HG02623 (cell line): ENCODE measurements at regions not wholly inside any gene's neighbourhood (a gene's known extent, or its start where the extent isn't known, plus 50 kb on each side); places are given as distances from the start of the nearest gene placed in this dataset.

Experiments
- ATAC-seq: cut with Tn5 transposase; IDR thresholded peaks from one replicate; pipeline ENCODE4 v1.9.1; 2021; ENCODE audit warnings: moderate library complexity; ENCODE audit not compliant: unreplicated experiment

- ATAC-seq: no peak
These were observed 989.5 kb upstream of the RBFOX1 start for GRCh38 chr16:6343157-6343556.

DNA sequence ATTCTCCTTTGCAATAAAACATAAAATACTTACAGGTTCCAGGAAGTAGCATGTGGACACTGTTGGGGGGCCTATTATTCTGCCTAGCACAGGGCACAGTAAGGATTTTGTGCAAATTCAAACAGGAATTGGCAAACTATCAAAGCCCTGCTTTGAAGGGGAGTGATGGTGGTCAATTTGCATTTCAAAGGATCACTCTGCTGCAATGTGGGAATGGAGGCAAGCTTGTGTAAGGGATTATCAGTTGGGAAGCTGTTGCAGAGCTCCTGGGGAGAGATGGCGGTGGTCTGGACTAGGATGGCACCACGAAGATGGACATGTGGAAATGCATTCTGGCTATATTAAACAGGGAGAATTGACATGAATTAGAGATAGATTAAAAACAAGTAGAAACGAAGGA is 990.7 kb upstream of the RBFOX1 start:
- ATAC-seq: no peak

DNA sequence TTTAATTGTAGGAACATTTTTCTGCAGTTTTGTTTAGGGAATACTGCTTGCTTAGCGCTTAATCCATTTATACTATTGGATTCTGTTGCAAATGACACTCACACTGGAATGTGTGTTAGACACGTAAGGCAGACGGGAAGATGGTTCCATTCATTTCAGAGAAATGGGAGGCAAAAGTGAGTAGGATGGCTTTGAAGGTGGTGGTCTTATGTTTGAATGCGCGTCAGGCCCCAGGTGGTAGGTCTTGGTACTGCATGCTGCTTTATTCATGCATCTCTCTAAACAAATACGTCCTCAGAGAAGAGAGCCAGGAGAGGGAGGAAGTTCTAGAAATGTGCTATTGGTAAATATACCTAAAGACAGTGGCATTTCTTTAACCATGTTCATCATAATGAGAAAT is 997.6 kb upstream of the RBFOX1 start:
- ATAC-seq: no peak

- no peak for ATAC-seq
These were observed 1000.9 kb upstream of the RBFOX1 start for GRCh38 chr16:6331770-6332169.

- no peak for ATAC-seq
These were observed 1014.7 kb upstream of the RBFOX1 start for GRCh38 chr16:6317934-6318333.

DNA sequence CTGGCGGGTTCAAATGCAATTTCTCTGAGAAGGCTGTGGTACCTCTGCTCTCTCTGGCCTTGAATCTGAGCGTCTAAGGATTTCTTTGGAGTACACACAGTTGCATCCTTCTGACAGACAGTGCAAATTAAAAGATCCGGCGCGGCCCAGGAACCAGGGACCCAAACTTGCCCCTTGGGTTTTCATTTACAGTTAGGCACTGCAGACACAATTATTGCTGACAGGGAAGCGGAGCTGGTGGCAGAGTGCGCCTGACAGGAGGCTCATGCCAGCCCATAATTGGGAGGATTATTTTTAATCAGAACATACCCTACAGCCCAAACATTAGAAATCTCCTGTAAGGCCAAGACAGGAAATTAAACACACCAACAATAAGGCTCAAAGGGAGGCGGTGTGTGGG is 1023.4 kb upstream of the RBFOX1 start:
- no peak for ATAC-seq

DNA sequence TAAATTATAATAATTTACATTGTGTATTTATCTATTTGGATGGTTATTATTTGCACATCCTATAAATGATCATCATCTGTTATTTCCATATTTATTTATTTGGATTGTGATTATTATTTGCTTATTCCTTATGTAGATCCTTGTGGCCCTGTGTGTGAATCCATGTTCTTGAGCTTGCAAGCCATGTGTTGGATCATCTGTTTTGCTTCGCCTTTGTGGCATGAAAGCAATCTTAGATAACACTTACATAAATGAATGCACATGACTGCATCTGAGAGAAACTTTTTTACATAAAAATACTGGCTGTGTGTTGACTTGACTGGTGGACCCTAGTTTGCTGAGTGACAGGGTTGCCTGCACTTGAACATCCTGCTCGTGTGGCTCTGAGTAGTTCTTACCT is 1024.5 kb upstream of the RBFOX1 start:
- no peak for ATAC-seq

- no peak for ATAC-seq
These were observed 1032.1 kb upstream of the RBFOX1 start for GRCh38 chr16:6300523-6300922.

DNA sequence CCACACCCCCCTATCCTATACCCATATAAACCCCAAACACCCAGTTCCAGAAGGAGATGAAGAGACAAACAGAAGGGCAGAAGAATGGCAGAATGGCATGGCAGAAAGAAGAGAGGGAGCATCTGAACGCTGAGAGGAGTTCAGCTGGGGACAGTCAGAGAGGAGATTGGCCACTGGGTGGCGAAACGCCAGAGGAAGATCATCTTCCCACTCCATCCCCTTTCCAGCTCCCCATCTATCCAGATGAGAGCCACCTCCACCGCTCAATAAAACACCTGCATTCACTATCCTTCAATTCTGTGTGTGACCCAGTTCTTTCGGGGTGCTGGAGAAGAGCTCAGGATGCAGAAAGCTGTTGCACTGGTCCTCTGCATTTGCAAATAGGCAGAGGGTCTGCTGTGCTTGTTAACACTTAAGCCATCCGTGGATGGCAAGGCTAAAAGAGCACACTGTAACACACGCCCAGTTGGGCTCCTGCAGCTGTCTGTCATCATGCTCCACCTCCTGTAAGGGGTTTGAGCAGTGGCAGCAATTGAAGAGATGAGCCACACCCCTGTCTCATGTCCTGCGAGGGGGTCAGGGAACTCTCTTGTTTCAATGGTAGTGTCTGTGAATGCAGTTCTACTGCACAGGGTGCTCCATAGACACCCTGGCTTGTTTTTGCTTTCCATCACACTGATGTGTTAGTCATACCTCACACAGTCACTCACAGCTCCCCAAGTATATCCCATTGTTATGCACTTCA is 1034.8 kb upstream of the RBFOX1 start:
- no peak for ATAC-seq

- no peak for ATAC-seq
These were observed 1046.5 kb upstream of the RBFOX1 start for GRCh38 chr16:6286176-6286575.

DNA sequence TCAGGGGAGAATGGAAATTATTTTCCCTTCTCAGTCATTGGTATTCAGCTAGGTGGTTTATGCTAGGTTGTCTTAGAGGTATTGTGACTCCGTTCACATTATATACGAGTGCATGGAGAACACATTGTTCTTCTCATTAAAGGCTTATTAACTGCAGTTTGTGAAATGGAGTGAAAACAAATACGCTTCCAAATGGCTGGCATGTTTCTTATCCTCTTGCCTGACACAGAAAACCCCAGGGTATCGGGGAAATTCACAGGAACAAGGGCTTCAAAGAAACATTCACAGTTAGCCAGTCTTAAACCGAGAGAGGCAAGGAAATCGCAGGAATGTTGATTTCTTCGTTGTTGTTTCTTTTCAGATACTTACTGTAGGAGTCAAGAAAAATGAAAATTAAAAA is 1047.9 kb upstream of the RBFOX1 start:
- no peak for ATAC-seq

- ATAC-seq: no peak
These were observed 1050.7 kb upstream of the RBFOX1 start for GRCh38 chr16:6281994-6282393.

- ATAC-seq: no peak
These were observed 1051.4 kb upstream of the RBFOX1 start for GRCh38 chr16:6281274-6281673.

DNA sequence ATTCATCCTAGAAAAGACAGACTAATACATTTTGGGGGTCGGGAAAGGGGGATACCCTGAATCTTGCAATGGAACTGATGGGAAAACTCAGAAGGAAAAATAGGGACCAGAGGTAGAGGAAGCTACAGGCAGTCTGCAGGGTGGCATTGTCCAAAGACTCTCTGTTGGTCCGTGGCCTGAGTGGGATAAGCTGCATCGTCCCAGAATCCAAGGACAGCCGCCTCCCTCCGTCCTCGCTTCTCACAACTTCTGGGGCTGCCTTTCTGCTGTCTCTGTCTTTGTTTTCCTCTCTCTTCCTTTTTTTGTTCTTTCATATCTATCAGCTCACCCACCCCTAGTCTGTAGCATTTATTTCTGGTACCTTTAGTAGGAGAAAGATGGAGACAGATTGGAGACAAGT is 1052.6 kb upstream of the RBFOX1 start:
- no peak for ATAC-seq

- no peak for ATAC-seq
These were observed 1053.4 kb upstream of the RBFOX1 start for GRCh38 chr16:6279286-6279685.

- no peak for ATAC-seq
These were observed 1058.3 kb upstream of the RBFOX1 start for GRCh38 chr16:6274351-6274750.

DNA sequence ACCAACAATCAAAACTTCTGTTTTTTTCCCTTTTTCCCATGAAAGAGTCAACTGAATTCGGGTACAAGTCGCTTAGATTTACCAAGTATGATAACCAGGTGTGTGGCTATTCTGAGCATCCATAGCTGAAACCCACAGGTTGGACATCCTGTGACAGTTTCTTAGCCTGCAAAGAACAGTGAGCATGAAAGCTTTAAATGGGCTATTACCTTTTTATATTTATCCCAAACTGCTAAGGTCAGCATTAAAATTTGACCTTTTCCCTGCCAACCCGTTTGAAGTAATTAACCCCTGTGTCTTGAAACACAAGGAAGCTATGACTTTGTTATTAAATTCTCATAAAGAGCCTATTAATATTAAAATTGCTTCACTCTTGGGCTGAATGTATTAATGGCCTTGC is 1065.0 kb upstream of the RBFOX1 start:
- ATAC-seq: no peak

DNA sequence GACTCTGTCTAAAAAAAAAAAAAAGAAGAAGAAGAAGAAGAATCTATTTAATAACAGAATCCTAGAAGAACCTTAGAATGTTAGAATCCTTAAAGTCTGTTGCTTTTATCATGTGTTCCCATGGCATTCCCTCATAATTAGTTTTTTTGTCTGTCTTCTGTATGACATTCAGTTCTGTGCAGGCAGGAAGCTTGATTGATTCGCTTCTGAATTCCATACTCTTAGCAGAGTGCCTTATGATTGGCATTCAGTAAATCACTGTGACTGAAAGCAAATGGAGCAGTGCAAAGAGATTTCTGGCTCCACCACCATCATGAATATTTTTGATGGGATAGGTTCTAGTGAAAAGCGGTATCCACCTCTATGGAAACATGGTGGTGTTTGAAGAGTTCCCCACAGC is 1065.9 kb upstream of the RBFOX1 start:
- ATAC-seq: no peak

DNA sequence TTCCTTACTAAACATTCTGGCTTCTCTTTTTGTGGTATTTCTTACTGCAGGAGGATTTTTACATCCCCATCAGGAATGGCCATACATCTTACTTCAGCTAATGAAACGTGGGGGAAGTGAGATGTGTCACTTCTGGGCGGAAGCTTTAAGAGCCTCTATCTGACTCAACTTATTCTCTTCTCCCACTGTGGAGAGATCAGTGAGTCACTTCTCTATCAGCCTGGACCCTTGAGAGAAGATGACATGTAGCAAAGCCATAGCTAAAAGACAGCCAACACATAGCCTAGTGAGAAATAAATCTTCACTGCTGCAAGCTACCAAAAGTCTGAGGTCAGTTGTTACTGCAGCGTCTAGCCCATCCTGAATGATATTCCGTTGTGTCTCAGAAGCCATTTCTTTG is 1066.7 kb upstream of the RBFOX1 start:
- no peak for ATAC-seq

DNA sequence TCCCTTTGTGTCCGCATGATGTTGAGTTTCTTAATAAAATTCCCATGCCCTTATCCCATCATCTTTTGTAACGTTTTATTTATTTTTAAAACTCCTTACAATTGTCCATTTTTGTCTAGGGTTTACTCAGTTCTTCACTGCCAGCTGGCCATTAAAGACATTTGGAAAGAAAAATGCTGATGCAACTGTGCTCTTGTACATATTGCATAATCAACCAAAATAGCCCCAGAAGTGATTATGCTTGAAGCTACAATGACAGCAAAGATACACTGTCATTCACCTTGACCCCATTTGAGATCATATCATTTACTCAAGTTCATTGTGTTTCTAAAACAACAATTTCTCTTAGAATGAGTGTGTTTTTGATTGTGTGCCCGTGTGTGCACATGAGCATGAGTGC is 1074.6 kb upstream of the RBFOX1 start:
- no peak for ATAC-seq

DNA sequence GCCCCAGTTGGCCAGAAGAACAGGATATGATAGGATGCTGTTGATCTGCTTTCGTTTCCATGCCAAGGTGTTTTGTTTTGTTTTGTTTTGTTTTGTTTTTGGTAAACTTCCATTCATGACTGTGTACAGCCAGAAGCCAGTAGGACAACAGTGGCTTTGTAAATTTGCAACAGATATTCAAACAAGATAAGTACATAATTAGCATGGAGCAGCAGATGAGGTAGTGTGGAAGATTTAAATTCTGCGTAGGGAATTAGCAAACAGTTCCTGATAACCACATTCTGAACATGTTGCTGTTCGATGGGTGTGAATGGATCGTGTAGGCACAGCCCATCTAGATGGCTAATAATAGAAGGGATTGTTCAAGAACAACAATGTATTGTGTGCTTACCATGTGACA is 1080.1 kb upstream of the RBFOX1 start:
- no peak for ATAC-seq

DNA sequence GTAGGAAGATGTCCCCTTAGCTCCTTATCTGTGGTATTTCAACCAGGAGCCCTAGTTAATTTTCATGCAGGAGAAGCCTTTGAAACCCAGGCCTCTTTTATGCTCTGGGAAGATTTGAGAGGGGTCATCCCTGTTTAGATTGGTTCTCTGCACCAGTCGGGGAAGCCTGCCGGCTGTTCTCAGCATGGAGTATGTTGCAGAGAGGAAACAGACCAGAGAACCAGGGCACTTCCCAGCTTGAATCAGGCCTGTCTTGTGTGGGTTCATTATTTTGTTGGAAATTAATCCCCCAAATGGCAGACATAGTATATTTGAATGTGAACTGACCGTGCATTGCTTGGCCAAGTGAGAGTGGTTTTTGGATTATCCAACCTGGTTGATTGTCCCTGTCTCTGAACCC is 1082.1 kb upstream of the RBFOX1 start:
- no peak for ATAC-seq

DNA sequence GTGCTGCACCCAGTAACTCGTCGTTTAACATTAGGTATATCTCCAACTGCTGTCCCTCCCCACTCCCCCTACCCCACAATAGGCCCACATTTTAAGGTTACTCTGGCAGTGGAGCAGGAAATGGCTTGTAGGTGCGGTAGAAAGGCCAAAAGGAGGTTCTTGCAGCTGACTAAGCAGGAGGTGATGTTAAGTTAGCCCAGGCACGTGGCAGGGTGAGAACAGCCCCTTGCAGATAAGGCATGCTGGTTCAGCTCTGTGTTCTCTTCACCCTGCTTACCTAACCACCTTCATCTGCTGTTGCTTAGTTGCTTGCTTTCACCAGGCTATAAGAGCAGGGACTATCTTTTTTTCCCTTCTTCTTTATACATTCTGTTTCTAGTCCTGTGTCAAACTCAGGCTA is 1082.8 kb upstream of the RBFOX1 start:
- ATAC-seq: no peak
